Keratinocyte (primary cell): ENCODE measurements at regions not wholly inside any gene's neighbourhood (a gene's known extent, or its start where the extent isn't known, plus 50 kb on each side); places are given as distances from the start of the nearest gene placed in this dataset.

ENCODE experiments used
- DNase-seq: peaks from one replicate; pipeline ENCODE4 v3.0.0-alpha.2; 2011; ENCODE audit warnings: low read depth, missing footprints, low spot score
- FAIRE-seq: peaks from 2 replicates; lab custom pipeline; 2011; peaks lifted over from hg19 to GRCh38; lab: Jason Lieb, UNC
- H2AFZ ChIP-seq: 2 replicates; pipeline ENCODE4 v1.6.0; 2012; ENCODE audit warnings: low read length, control low read depth, inconsistent platforms; ENCODE audit not compliant: control insufficient read depth
- H3K27ac ChIP-seq: 2 replicates; pipeline ENCODE4 v1.5.1; 2011; ENCODE audit warnings: low read length; ENCODE audit not compliant: control insufficient read depth, insufficient read depth
- H3K27me3 ChIP-seq: 3 replicates; pipeline ENCODE4 v1.6.0; 2011; ENCODE audit warnings: low read length; ENCODE audit not compliant: control insufficient read depth, insufficient read depth; ENCODE audit errors: extremely low read depth
- H3K36me3 ChIP-seq, 2 experiments: 2 replicates in 1 of 2; 3 replicates in 1 of 2; pipeline ENCODE4 v1.5.1; 2011; ENCODE audit warnings: low read length in 2 of 2, mild to moderate bottlenecking in 1 of 2; ENCODE audit not compliant: control insufficient read depth in 2 of 2, insufficient read depth in 2 of 2; ENCODE audit errors: extremely low read depth in 1 of 2
- H3K4me1 ChIP-seq: 3 replicates; pipeline ENCODE4 v1.5.1; 2011; ENCODE audit warnings: low read length; ENCODE audit not compliant: control insufficient read depth, insufficient read depth; ENCODE audit errors: extremely low read depth
- H3K4me2 ChIP-seq: 3 replicates; pipeline ENCODE4 v1.6.0; 2011; ENCODE audit warnings: low read depth, low read length; ENCODE audit not compliant: control insufficient read depth, insufficient read depth; ENCODE audit errors: extremely low read depth
- H3K4me3 ChIP-seq, 3 experiments: fragments of 200-600 bp in 1 of 3; sonication (generic) in 1 of 3; 2 replicates in 2 of 3; 3 replicates in 1 of 3; pipeline ENCODE4 v1.5.1; 2011 to 2016; ENCODE audit warnings: low read length in 3 of 3, mild to moderate bottlenecking in 3 of 3, control low read depth in 2 of 3, inconsistent platforms in 1 of 3, low read depth in 1 of 3, mixed read lengths in 1 of 3, mixed run types in 1 of 3, moderate library complexity in 1 of 3; ENCODE audit not compliant: control insufficient read depth in 2 of 3, insufficient read depth in 2 of 3; ENCODE audit errors: extremely low read depth in 1 of 3
- H3K79me2 ChIP-seq: 2 replicates; pipeline ENCODE4 v1.6.0; 2012; ENCODE audit warnings: low read length; ENCODE audit not compliant: control insufficient read depth, insufficient read depth
- H3K9ac ChIP-seq: 3 replicates; pipeline ENCODE4 v1.6.0; 2011; ENCODE audit warnings: low read length; ENCODE audit not compliant: control insufficient read depth, insufficient read depth; ENCODE audit errors: extremely low read depth
- H3K9me1 ChIP-seq: 3 replicates; pipeline ENCODE4 v1.6.0; 2011; ENCODE audit warnings: low read length; ENCODE audit not compliant: control insufficient read depth, insufficient read depth; ENCODE audit errors: extremely low read depth
- H3K9me3 ChIP-seq: 2 replicates; pipeline ENCODE4 v1.5.1; 2012; ENCODE audit warnings: low read depth, low read length; ENCODE audit not compliant: control insufficient read depth
- H4K20me1 ChIP-seq: 3 replicates; pipeline ENCODE4 v1.6.0; 2011; ENCODE audit warnings: low read length; ENCODE audit not compliant: control insufficient read depth, insufficient read depth; ENCODE audit errors: extremely low read depth
- EZH2 ChIP-seq: IDR thresholded peaks from one replicate; pipeline ENCODE4 v1.6.1; 2012; ENCODE audit warnings: inconsistent platforms, mild to moderate bottlenecking, low read length, moderate library complexity
- dilution Hi-C: fragments of 300-500 bp; cut with MboI; formaldehyde crosslinking; loops from one replicate; pipeline ENCODE4 v1.7.0; 2020; ENCODE audit warnings: low sequenced_read_pairs; ENCODE audit not compliant: extremely low pct_ligation_motif_present
- TF ChIP-seq, protein P1 (sequence below), 3 experiments: IDR thresholded peaks in 1 of 3; conservative IDR thresholded peaks in 1 of 3; optimal IDR thresholded peaks in 1 of 3; 2 replicates in 2 of 3; 3 replicates in 1 of 3; pipeline versions ENCODE3 to v1.5.1; 2011; ENCODE audit warnings: low read length in 3 of 3, mild to moderate bottlenecking in 3 of 3, moderate library complexity in 2 of 3, control low read depth in 1 of 3, inconsistent platforms in 1 of 3; ENCODE audit not compliant: insufficient read depth in 2 of 3; ENCODE audit errors: extremely low read depth in 1 of 3

DNA sequence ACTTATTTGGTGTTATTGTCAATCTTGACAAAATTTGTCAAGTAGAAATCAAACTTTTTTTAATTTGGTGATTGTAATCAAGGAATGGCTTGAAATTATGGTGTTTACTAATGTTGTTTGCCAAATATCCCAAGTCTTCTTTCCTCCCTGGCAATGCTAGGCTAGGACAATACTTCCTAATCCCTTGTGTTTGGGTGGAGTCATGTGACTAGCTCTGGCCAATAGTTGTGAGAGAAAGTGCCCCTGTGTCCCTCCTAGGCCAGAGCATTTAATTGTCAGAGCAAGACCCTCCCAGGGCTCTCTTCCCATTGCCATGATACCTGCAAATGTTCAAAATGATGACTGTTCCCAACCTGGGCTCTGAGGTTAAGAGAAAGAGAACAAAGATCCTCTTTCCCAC is 132.7 kb downstream of the ANXA2 start:
- DNase-seq (no peak), FAIRE-seq (no peak)
- dilution Hi-C loops, result no loop called here
- no peaks in the 10 kb centered on the region for H3K4me1 ChIP-seq
- H3K9me3 ChIP-seq, result no peaks in the 10 kb centered on the region
- H4K20me1 ChIP-seq, result no peaks in the 10 kb centered on the region
- no peak overlapping the region for H3K9ac ChIP-seq
- no peak overlapping the region for H3K4me2 ChIP-seq
- H3K27me3 ChIP-seq, result peaks cover 28% of the 10 kb centered on the region
- no peak overlapping the region for H2AFZ ChIP-seq
- H3K4me3 ChIP-seq, result no peak overlapping the region
- TF ChIP-seq, protein P1, sequence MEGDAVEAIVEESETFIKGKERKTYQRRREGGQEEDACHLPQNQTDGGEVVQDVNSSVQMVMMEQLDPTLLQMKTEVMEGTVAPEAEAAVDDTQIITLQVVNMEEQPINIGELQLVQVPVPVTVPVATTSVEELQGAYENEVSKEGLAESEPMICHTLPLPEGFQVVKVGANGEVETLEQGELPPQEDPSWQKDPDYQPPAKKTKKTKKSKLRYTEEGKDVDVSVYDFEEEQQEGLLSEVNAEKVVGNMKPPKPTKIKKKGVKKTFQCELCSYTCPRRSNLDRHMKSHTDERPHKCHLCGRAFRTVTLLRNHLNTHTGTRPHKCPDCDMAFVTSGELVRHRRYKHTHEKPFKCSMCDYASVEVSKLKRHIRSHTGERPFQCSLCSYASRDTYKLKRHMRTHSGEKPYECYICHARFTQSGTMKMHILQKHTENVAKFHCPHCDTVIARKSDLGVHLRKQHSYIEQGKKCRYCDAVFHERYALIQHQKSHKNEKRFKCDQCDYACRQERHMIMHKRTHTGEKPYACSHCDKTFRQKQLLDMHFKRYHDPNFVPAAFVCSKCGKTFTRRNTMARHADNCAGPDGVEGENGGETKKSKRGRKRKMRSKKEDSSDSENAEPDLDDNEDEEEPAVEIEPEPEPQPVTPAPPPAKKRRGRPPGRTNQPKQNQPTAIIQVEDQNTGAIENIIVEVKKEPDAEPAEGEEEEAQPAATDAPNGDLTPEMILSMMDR (optimal IDR thresholded peaks at IDR 0.05 in 1 of 3, IDR thresholded peaks at IDR 0.05 in 1 of 3, conservative IDR thresholded peaks at IDR 0.05 in 1 of 3; ENCODE audit: extremely low read depth in 1 of 3, insufficient read depth in 2 of 3, low read length in 3 of 3), result no peak
- no peak for TF ChIP-seq EZH2
- H3K36me3 ChIP-seq, result no peaks in the 10 kb centered on the region
- no peaks in the 10 kb centered on the region for H3K79me2 ChIP-seq
- no peak overlapping the region for H3K27ac ChIP-seq
- no peaks in the 10 kb centered on the region for H3K9me1 ChIP-seq

DNA sequence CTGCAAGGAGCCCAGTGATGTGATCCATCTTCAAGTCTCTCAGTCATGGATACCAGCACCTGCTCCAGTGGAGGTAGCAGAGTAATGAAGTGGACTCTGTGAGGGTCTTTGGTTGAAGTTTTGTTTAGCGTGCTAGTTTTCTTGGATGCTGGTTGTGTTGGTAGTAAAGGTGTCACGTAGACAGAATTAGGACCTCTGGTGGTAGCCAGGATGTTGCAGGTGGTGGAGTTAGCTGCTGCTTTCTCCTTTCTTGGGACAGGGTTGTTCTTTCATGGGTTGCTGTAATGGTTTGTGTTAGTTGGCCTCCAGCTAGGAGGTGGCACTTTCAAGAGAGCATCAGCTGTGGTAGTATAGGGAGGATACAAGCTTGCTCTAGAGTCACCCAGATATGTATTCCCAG is 125.2 kb downstream of the ANXA2 start:
- Histone ChIP-seq H3K9me3 (no peaks in the 10 kb centered on the region), H3K4me1 (no peaks in the 10 kb centered on the region), H3K79me2 (no peaks in the 10 kb centered on the region), H2AFZ (no peak overlapping the region), H3K4me2 (no peak overlapping the region), H3K36me3 (no peaks in the 10 kb centered on the region), H3K27ac (no peak overlapping the region), H3K4me3 (no peak overlapping the region), H3K9me1 (no peaks in the 10 kb centered on the region), H4K20me1 (no peaks in the 10 kb centered on the region), H3K9ac (no peak overlapping the region), H3K27me3 (peaks cover under 1% of the 10 kb centered on the region)
- no peak for FAIRE-seq
- dilution Hi-C loops, result no loop called here
- TF ChIP-seq, protein P1 (optimal IDR thresholded peaks at IDR 0.05 in 1 of 3, IDR thresholded peaks at IDR 0.05 in 1 of 3, conservative IDR thresholded peaks at IDR 0.05 in 1 of 3; ENCODE audit: extremely low read depth in 1 of 3, insufficient read depth in 2 of 3, low read length in 3 of 3), result peak; percentile 9 to 32 (median 18)
- no peak for TF ChIP-seq EZH2
- DNase-seq, result no peak
